DND-41 (cell line): ENCODE measurements at regions not wholly inside any gene's neighbourhood (a gene's known extent, or its start where the extent isn't known, plus 50 kb on each side); places are given as distances from the start of the nearest gene placed in this dataset.

Experiments
- EZH2 ChIP-seq: IDR thresholded peaks from 3 replicates; pipeline ENCODE4 v1.6.1; 2012; ENCODE audit warnings: borderline replicate concordance, low read depth, mild to moderate bottlenecking, moderate library complexity, low read length, inconsistent platforms; ENCODE audit not compliant: severe bottlenecking
- TF ChIP-seq, protein P1 (sequence below): IDR thresholded peaks from 2 replicates; pipeline ENCODE4 v1.5.1; 2012; ENCODE audit warnings: borderline replicate concordance, low read length, moderate library complexity, mild to moderate bottlenecking; ENCODE audit not compliant: poor library complexity, severe bottlenecking; ENCODE audit errors: extremely low read depth

DNA sequence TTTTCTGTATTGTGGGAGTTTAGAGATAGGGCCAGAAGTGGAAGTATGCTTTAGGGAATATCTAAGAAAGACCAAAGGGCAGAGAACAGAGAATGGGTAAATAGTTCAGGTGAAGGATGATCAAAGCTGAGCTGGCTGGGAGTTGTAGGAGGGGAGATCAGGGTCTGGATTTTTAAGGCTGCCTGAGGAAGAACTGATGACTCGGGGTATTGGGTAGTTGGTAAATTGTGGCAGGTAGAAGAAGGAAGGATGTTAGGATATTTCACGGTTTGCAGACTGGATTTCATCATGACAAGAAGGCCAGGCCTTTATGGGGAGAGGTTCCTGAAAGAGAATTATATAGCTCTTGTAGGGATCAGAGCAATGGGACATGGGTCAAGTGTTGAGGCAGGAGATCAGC lies 492.9 kb downstream of the UTRN start:
- no peak for TF ChIP-seq EZH2
- TF ChIP-seq, protein P1, sequence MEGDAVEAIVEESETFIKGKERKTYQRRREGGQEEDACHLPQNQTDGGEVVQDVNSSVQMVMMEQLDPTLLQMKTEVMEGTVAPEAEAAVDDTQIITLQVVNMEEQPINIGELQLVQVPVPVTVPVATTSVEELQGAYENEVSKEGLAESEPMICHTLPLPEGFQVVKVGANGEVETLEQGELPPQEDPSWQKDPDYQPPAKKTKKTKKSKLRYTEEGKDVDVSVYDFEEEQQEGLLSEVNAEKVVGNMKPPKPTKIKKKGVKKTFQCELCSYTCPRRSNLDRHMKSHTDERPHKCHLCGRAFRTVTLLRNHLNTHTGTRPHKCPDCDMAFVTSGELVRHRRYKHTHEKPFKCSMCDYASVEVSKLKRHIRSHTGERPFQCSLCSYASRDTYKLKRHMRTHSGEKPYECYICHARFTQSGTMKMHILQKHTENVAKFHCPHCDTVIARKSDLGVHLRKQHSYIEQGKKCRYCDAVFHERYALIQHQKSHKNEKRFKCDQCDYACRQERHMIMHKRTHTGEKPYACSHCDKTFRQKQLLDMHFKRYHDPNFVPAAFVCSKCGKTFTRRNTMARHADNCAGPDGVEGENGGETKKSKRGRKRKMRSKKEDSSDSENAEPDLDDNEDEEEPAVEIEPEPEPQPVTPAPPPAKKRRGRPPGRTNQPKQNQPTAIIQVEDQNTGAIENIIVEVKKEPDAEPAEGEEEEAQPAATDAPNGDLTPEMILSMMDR = no peak
